AG10803 (cell line): ENCODE measurements at regions not wholly inside any gene's neighbourhood (a gene's known extent, or its start where the extent isn't known, plus 50 kb on each side); places are given as distances from the start of the nearest gene placed in this dataset.

Source experiments
- DNase-seq: peaks from one replicate; pipeline ENCODE4 v3.0.0; 2010; ENCODE audit warnings: low read depth
- H3K4me3 ChIP-seq: 2 replicates; pipeline ENCODE4 v1.5.1; 2011; ENCODE audit warnings: mild to moderate bottlenecking, low read length, control low read depth
- TF ChIP-seq, protein P1 (sequence below): conservative IDR thresholded peaks from 2 replicates; pipeline ENCODE4 v1.5.1; 2011; ENCODE audit warnings: mild to moderate bottlenecking, low read length, control low read depth, inconsistent platforms

DNA sequence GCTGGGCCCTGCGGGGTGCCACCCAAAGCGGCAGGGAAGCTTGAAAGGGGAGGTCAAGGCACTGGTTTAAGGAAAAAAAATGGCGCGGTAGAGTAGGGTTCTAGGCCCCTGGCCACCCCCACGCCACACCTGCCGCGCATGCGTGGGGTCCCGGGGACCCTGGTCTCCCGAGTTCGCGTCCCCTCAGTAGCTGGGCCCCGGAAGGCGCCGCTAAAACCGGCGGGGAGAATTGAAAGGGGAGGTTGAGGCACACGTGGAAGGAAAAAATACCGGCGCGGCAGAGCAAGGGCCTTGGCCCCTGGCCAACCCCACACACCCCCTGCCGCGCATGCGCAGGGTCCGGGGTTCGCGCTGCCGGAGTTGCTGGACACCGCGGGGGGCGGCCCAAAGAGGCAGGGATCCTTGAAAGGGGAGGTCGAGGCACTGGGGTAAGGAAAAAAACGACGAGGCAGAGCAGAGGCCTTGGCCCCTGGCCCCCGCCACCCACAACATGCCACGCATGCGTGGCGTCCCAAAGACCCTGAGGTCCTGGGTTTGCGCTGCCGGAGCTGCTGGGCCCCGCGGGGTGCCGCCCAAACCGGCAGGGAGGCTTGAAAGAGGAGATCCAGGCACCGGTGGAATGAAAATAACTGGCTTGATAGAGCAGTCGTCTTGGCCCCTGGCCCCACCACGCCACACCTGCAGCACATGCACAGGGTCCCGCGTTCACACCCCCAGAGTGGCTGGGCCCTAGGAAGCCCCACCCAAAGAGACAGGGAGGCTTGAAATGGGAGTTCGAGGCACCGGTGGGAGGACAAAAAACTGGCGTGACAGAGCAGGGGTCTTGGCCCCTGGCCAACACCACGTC lies 314.5 kb downstream of the ALG10 start:
- no peak for DNase-seq
- TF ChIP-seq, protein P1, sequence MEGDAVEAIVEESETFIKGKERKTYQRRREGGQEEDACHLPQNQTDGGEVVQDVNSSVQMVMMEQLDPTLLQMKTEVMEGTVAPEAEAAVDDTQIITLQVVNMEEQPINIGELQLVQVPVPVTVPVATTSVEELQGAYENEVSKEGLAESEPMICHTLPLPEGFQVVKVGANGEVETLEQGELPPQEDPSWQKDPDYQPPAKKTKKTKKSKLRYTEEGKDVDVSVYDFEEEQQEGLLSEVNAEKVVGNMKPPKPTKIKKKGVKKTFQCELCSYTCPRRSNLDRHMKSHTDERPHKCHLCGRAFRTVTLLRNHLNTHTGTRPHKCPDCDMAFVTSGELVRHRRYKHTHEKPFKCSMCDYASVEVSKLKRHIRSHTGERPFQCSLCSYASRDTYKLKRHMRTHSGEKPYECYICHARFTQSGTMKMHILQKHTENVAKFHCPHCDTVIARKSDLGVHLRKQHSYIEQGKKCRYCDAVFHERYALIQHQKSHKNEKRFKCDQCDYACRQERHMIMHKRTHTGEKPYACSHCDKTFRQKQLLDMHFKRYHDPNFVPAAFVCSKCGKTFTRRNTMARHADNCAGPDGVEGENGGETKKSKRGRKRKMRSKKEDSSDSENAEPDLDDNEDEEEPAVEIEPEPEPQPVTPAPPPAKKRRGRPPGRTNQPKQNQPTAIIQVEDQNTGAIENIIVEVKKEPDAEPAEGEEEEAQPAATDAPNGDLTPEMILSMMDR: no peak
- H3K4me3 ChIP-seq: no peak overlapping the region

DNA sequence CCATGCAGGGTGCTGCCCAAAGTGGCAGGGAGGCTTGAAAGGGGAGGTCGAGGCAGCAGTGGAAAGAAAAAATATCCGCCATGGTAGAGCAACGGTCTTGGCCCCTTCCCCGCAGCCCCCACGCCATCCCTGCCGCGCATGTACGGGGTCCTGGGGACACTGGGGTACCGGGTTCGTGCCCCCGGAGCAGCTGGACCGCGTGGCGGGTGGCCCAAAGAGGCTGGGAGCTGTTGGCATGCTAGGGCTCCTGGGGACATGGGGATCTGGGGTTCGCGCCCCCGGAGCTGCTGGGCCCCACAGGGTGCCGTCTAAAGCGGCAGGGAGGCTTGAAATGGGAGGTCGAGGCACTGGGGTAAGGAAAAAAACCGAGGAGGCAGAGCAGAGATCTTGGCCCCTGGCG lies 316.5 kb downstream of the ALG10 start:
- no peak for DNase-seq
- no peak overlapping the region for H3K4me3 ChIP-seq
- TF ChIP-seq, protein P1: no peak

DNA sequence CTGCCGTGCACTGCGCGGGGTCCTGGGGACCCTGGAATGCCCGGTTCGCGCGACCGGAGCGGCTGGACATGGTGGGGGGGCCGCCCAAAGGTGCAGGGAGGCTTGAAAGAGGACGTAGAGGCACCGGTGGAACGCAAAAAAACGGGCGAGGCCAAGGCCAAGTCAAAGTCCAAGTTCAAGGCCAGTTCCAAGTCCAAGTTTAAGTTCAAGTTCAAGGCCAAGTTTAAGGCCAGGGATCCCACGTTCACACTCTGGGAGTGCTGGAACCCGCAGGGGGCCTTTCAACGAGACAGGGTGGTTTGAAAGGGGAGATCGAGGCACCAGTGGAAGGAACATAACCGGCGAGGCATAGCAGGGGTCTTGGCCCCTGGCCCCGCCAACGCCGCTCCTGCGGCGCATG lies 317.6 kb downstream of the ALG10 start:
- no peak overlapping the region for H3K4me3 ChIP-seq
- DNase-seq: no peak
- TF ChIP-seq, protein P1: no peak

DNA sequence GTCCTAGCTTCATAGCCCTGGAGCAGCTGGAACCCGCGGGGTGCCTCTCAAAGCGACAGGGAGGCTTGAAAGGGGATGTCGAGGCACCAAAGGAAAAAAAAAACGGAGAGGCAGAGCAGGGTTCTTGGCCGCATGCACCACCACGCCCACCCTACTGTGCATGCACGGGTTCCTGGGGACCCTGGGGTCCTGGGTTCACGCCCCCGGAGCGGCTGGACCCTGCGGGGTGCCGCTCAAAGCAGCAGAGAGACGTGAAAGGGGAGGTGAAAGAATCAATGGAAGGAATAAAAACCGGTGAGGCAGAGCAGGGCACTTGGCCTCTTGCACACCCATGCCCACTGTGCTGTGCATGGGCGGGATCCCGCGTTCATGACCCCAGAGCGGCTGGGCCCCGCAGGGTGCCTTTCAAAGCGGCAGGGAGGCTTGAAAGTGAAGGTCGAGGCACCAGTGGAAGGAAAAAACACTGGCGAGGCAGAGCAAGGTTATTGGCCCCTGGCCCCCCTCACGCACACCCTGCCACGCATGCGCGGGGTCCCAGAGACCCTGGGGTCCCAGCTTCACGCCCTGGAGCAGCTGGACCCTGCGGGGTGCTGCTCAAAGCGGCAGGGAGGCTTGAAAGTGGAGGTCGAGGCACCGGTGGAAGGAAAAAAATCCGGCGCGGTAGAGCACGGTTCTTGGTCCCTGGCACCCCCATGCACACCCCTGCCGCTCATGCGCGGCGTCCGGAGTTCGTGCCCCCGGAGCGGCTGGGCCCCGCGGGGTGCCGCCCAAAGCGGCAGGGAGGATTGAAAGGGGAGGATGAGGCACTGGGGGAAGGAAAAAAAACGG lies 318.5 kb downstream of the ALG10 start:
- no peak overlapping the region for H3K4me3 ChIP-seq
- TF ChIP-seq, protein P1: no peak
- no peak for DNase-seq

DNA sequence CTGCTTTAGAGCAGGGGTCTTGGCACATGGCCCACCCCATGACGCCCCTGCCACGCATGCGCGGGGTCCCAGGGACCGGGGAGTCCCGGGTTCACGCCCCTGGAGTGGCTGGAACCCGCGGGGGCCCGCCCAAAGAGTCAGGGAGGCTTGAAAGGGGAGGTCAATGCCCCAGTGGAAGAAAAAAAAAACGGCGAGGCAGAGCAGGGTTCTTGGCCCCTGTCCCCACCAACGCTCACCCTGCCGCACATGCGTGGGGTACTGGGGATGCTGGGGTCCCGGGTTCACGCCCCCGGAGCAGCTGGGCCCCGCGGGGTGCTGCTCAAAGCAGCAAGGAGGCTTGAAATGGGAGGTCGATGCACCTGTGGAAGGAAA lies 319.1 kb downstream of the ALG10 start:
- H3K4me3 ChIP-seq: no peak overlapping the region
- DNase-seq: no peak
- TF ChIP-seq, protein P1: no peak

DNA sequence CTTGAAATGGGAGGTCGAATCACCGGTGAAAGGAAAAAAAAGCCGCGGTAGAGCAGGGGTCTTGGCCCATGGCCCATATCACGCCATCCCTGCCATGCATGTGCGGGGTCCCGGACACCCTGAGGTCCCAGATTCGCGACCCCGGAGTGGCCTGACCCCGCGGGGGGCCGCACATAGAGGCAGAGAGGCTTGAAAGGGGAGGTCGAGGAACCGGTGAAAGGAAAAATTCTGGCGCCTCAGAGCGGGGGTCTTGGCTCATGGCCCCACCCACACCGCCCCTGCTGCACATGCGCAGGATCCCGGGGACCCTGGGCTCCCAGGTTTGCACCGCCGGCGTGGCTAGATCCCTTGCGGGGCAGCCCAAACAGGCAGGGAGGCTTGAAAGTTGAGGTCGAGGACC lies 319.8 kb downstream of the ALG10 start:
- no peak overlapping the region for H3K4me3 ChIP-seq
- no peak for DNase-seq
- TF ChIP-seq, protein P1: no peak
